NOMO-1 treated with DMSO at 0.1 percent for 48 hours (cell line): ENCODE measurements at regions not wholly inside any gene's neighbourhood (a gene's known extent, or its start where the extent isn't known, plus 50 kb on each side); places are given as distances from the start of the nearest gene placed in this dataset.

Experiments used
- DNase-seq: peaks from one replicate; lab custom pipeline; 2025; ENCODE audit not compliant: unreplicated experiment; lab: John Stamatoyannopoulos, UW

DNA sequence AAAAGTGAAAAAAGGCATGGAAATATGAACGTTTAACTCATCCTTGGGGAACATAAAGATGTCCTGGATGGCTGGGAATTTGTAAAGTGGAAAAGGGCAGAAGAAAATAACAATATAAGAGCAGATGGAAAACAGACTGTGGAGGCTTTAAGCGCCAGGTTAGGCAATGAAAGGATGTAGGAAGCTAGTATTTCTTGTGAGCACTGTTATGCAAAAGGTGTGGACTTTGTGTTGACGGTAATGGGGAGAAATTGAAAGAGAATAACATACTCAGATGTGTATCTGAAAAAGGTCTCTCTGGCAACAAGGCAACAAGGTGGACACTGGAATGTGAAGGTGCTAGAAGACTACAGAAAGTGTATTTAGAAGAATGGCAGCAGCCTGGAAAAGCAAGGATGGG, 411.8 kb downstream of the PLPP3 start:
- no peak for DNase-seq

DNA sequence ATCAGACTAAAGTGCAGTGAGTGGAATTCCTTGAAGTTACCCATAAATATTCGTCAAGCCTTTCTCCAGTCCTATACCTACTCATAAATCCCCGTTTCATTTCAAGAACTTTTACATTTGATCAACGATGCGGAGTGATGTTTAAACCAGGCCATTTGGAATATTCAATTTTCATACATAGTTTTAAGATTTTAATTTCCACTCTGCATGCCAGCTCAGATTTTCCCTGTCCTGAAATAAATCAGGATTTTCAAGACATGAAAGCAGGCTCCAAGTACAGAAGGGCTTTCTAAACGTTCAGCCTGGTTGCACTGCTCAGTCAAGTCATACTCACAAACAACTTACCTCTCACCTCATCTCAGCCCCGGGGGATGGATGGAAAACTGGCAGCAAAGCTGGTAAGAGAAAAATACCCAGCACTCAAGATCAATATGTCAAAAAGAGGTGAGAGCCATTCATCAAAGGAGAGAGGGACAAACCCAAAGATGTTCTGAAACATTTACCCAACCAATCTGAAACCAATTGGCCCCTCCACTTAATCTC, 418.5 kb downstream of the PLPP3 start:
- no peak for DNase-seq

DNA sequence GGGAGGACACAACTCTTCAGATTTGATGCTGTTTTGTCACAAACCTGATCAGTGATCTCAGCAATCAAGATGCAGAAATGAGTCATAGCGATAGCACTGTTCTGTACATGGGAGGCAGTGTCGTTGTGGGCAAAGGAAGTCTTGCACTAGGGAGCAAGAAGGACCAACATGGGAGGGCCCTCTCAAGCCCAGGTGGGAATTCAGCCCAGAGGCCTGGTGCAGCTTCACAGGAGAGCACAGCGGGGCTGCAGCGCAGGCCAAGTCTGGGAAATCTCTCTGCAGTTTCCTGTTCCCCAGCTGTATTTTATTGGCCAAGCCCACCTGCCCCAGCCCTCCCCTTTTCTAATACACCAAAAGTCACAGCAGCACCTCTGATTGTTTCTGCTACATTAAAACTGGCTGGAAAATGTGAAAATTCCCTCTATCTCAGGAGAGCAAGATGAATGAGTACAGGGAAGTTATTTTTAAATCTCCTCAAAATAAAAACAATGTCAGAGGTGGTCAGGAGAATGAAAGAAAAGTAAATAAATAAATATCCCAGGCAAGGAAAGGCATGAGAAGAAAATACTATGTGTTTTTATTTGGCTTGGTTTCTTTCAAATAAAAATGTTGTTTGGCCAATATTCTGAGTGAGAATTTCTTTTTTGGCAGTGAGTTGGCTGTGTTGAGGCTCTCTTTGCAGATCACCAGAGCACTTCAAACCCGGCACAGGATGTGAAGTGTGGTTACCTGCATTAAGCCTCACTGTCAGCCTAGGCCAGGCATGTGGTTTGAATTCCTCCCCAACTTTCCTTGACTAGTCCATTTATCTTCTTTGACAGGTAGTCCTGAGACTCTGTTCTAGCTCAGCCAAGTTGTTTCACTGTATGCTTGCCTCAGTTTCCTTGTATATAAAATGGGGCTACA, 422.1 kb downstream of the PLPP3 start:
- DNase-seq: no peak

DNA sequence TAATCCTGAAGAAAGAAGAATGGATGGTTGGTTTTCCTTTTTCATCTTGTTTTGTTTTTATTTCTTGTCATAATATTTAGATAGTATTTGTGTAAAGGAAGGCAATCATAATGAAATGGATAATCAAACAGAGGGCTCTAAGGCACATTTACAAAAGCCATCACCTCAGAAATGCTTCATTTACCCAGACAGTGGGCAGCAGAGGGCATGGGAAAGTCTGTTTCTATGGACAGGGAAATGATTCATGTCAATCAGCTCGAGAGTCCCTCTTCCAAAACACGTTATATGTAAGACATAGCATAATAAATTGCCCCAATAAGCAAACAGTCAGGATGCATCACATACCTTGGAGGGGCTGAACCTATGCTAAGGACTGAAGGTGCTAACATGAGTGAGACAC, 426.1 kb downstream of the PLPP3 start:
- no peak for DNase-seq

DNA sequence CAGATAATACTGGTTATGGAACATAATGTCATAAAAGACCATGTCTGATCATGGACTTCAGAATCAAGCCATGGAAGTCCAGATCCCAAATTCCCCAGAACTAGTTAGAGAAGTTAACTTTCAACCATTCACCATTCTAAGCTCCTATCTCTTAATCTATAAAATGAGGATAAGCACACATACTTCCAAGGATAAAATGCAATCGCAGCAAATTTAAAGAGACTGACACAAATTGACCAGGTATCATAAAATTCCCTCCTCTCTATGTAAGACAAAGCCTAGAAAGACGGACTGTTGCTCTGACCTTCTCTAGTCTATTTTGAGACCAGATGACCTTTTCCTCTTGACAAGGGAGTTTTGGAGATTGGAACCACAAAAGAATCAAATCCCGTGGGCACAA, 426.7 kb downstream of the PLPP3 start:
- DNase-seq: no peak

DNA sequence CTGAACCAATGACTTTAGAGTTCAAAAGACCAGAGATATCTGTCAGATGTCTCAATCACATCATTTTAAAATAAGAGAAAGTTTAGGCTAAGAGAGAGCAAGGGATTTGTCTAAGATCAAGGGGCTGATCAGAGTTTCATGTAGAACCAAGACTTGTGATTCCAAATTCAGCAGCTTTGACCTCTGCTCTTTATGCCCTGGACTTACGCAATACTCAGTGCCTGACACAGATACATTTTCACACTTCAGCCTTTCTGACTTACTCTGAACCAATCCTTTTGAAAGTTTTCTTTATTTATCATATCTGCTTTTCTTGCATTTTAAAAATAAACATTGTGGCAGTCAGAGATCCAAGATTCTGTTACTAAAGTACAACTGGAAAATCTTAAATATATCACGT, 428.0 kb downstream of the PLPP3 start:
- DNase-seq: no peak

DNA sequence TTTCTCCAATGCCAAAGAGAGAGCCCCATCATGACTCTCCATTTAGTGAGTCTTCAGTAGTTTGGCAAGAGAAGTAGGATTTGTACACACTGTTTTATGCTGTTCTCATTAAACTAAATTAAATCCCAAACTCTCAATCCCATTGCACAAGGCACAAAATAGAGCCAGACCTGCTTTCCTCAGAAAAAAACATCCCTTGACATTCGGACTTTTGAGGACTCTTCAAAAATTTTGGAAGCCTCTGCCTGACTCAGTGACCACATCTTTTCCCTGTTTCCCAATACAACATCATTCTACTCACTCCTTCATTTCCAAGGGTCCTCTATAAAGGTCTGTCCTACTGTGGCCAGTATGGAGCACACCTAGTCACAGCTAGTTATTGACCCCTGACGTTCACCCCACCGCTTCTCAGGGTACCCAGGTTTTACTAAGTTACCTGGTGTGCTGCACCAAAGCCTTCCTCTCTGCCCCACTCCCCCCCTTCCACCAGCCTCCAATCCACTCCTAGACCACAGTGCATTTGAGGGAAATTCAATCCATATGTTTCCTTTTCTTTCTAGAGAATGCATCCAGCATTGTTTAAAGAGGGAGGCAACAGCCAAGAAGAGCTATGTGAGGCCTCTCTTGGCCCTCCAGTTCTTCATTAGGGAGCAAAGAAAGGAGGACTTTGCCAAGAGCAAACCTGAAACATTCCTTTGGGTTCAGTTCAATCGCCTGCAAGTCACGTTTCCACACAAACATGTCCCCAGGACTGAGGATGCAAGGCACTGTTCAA, 428.7 kb downstream of the PLPP3 start:
- DNase-seq: no peak

DNA sequence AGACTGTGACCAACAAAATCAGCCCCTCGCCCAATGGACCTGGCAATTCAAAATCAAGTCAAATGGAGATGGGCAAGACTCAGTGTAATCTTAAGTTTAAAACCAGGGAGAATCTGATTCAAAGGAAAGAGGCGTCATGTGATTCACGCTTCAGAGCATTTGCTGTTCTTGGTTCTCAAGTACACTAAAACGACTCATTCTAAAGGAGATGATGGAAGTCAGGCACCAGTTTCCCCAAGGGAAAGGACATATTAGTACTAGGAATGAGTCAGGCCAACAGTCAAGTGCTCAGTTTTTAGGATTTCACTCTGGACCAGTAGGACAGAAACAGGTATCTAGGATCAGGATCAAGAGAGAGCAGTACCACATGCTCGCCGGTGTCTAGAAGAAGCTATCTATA, 429.6 kb downstream of the PLPP3 start:
- no peak for DNase-seq

DNA sequence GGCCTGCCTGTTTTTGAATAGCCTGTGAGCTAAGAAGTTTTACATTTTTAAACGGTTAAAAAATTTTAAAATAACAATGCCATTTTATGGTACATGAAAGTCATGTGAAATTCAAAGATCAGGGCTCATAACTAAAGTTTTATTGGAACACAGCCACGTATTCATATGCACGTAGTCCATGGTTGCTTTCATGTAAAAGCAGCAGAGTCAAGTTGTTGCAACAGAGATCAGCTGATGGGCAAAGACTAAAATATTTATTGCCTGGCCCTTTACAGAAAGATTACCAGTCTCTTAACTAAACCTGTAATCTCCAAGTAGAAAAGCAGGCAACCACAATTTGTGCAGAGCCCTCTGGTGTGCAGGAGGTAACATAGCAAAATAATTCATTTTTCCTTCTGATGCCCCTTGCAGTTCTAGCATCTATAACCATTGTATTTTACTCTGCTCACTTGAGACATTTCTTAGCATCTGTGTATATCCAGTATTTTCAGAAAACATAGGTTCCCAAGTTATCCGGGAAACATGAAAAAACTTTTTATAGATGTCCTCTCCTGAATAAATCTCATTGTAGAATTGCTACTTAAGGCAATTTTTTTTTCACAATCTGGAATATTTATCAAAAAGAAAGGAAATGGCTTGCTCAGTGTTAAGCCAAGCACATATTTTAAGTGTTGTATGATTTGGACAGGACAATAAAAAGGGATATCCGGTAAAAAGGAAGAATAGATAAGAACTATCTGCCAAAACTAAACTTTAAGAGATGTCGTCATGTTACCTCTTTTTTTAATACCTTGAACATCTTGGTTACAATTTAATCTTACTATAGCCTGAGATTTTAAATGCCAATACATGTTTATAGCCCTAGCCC, 430.8 kb downstream of the PLPP3 start:
- no peak for DNase-seq

DNA sequence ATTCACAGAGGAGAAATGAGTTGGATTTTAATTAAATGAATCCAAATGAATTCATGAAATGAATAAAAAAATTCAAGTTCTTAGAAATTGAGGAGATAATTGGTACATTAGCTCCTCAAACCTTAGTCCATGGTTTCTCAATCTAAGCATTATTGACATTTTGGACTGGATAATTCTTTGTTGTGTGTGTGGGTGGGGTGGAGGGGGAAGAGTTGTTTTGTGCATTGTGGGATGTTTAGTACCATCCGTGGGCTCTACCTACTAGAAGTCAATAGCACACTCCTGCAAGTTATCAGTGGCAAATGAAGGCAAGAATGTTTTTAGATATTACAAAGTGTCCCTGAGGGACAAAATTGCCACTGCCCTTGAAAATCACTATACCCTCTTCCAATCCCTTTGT, 431.9 kb downstream of the PLPP3 start:
- DNase-seq: no peak

DNA sequence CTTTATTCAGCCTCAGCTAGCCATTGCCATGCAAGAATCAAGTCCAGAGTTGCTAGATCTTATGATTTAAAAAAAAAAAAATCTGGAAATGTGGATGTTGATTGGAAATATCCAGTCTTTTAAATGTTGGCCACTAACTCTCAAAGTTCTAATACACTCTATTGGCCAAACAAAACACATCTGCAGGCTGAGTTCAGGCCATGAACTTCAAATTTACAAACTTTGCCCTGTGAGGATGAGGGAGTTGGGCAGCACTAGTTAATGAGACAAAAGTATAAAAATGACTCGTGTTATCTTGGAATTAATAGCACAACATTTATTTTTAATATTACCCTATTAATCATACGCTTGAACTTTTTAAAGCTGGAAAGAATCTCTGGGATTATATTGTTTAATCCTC, 432.3 kb downstream of the PLPP3 start:
- no peak for DNase-seq

DNA sequence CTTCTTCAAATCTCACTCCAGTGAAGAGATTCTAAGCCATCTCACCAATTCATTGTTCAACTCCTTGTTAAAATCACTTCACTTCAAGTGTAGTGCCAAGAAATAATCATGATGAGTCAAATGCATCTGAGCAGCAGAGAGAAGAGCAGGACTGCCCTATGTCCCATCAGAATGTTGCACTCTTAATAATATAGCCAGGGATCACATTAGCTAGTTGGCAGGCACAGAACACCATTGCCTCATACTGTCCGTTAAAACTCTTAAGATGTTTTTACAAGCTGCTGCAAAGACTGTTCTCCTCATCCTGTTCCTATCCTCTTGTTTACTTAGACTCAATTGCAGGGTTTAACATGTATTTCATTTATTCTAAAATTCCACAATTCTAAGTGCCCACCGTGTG, 432.9 kb downstream of the PLPP3 start:
- no peak for DNase-seq

DNA sequence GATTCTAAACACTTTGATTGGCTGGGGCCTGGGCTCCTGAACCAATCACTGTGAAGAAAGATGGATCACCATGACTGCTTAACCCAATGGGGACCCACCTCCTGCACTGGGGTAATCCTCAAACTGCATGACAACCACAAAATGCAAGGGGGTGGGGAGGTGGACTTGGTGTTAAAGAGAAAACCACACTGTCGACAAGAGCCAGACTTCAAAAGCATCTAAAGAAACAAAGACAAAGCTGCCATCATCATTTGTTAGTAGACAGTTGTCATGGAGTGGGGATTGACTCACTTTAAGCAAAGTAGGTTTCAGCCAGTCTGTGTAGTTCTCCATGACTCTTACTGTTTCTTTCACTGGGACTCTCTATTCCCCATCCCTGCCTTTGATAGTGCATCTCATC, 433.8 kb downstream of the PLPP3 start:
- DNase-seq: no peak

DNA sequence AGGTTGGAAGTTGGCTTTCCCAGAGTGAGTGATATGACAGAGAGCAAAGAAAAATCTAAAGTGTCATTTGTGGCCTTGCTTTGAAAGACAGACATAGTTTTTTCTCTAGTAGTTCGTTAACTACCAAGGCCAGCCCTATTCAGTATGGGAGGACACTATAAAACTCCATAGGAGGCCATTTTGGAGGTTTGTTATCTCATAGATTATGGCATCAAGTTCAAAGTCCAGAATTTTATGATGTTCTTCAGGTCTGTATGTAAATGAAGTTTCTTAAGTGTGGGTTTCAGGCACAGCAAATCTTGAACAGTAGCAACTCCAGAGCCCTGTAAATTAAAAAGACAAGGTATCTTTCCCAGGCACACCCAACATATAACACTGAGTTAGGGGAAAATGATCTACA, 437.1 kb downstream of the PLPP3 start:
- DNase-seq: no peak

DNA sequence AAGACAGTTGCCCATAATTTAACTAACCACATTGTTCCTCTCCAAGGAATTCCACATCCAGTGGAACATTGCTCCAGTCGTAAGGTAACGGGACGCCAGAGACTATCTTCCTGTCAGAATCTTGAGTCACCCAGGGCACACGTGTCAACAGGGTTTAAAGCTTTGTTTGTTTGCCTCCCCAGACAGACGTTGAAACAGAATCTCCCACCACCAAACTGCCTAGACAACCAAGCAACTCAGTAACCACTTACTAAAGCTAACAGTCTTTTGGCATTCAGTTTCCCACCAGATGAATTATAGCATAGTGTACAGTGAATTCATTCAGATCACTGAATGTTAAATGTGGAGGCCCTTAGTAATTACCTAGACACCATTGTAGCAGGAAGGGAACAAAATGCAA, 439.5 kb downstream of the PLPP3 start:
- no peak for DNase-seq

DNA sequence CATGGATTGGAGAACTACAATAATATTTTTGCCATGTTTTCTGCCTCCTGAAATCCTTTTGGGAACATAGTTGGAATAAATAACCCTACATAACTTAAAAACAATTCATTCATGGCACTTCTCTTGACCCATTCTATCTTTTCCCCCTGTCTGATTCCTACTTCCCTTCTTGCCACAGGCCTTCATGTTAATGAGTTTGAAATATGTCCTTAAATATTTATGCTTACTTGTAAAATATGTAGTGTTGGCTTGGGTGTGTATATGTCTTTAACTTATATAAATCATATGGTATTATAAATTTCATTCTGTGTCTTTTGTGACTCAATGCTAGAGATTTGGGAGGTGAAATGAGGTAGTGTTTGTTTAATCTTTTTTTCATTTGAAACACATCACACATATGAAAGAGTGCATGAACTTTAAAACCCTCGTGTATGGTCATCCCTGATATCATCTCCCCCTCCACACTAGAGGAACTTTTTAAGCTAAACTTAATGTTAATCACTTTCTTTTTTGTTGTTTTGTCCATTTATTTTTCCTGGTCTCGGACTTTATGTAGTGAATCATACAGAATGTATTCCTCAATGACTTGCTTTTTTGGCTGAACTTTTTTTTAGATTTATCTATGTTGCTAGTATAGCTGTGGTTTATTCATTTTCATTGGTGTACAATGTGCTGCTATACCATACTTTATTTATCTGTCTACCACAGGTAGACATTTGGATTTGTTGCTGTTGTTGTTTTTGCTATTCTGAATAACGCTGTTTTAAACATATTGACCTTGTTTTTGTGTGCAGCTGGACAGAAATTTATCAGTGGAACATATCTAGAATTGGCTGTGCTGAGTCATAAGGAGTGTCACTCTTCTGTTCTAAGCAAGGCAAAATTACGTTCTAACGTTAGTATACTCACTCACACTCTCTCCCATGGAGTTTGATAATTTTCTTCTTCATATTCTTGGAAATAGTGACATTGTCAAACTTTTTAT, 441.6 kb downstream of the PLPP3 start:
- DNase-seq: no peak

DNA sequence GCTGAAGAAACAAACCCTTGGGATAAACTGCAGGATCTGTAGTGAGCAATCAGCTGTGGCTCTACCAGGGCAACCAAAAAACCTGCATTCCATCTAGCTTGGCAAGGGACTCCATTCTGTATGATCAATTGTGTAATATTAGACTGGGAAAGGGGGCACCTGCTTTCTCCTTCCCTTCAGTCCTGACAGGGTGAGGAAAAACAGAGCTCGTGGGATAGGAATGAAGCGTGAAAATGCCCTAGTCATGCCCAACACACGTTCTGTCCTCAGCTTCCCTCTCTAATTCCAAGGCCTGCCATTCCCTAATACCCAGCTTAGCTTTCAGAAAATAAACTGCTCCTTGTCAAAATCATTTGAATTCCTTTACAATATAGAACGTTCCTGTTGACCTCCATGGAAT, 442.3 kb downstream of the PLPP3 start:
- no peak for DNase-seq

DNA sequence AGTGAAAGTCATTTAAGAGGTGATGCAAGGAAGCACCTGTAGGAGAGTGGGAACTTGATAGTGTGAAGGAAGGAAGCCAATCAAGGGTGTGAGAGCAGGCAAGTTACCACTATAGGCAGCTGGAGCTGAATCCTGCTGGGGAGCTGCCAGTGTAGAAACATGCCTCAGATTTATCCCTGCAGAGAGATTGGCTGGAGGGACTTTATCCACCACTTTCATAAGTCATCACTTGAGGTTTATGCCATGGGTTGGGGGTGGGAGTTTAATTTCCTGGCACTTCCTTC, 443.6 kb downstream of the PLPP3 start:
- no peak for DNase-seq

DNA sequence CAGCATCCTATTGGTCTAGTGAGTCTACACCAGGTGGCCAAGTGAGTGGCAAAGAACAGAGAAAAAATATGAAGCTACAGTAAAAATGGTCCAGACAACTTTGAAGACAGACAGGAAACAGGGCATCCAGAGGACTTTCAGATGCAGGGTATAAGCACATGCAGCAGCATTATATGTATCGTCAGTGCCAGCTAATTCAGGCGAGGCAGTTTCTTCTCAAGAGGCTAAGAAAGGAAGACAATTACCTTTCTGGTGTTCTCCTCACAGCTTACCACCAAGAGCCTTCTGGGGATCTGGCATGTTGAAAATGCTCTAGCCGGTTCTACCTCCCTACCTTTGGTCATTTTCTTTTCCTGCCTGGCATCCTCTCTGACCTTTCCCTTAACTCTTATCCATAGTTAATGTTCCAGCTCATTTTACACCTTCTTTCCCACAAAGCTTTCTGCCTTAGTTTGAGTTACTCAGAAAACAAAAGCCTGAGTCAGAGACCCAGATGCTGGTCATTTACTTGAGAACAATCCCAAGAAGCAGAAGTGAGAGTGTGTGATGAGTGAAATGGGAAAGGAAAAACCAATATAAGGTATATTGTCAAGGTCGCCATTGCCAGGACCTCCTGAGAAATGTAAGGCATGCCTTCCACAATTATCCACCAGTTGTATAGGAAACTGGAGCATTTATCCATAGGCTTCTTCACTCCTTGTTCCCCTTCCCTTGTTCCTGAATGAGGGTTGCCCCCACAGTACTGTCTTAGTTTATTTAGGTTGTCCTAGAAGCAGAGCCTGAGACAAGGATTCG, 444.1 kb downstream of the PLPP3 start:
- no peak for DNase-seq
